ENCODE measurements at regions not wholly inside any gene's neighbourhood (a gene's known extent, or its start where the extent isn't known, plus 50 kb on each side); places are given as distances from the start of the nearest gene placed in this dataset.

DNA sequence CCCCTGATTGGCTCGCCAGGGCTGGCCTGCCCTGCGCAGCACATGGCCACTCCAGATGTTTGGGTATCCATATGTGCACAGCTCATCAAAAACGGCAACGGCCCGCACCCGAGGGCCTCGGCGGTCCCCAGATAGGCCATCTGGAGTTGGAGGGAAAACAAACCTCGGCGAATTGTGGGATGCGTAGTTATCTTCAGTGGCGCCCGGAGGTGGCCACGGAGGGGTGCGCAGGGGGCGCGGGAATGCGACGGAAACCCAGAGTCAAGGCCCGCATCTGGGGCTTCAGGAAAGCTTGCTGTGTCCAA, 156.5 kb downstream of the TLE3 start:
- Histone ChIP-seq H3K27ac (no peak overlapping the region), H3K4me1 (no peaks in the 10 kb centered on the region), H3K27me3 (peaks cover 0 to 6% (median 0%) of the 10 kb centered on the region in 7 donors), H3K9me3 (peaks cover 0 to 5% (median 0%) of the 10 kb centered on the region in 11 donors), H3K36me3 (no peaks in the 10 kb centered on the region), H3K4me3 (no peak overlapping the region)
- TF ChIP-seq, protein P1, sequence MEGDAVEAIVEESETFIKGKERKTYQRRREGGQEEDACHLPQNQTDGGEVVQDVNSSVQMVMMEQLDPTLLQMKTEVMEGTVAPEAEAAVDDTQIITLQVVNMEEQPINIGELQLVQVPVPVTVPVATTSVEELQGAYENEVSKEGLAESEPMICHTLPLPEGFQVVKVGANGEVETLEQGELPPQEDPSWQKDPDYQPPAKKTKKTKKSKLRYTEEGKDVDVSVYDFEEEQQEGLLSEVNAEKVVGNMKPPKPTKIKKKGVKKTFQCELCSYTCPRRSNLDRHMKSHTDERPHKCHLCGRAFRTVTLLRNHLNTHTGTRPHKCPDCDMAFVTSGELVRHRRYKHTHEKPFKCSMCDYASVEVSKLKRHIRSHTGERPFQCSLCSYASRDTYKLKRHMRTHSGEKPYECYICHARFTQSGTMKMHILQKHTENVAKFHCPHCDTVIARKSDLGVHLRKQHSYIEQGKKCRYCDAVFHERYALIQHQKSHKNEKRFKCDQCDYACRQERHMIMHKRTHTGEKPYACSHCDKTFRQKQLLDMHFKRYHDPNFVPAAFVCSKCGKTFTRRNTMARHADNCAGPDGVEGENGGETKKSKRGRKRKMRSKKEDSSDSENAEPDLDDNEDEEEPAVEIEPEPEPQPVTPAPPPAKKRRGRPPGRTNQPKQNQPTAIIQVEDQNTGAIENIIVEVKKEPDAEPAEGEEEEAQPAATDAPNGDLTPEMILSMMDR (IDR thresholded peaks at IDR 0.05) = no peak
- DNase-seq (no peak), ATAC-seq (no peak)
- 86 to 90% methylated on average over 20 of the region's 20 CpGs for WGBS, 2 donors
- intact Hi-C loops (cut with DNase I) = no loop called here

GRCh38 chr15:69941706-69942495, 155.8 kb downstream of the TLE3 start:
- Histone ChIP-seq H3K4me3 (no peak overlapping the region), H3K27ac (no peak overlapping the region), H3K36me3 (no peaks in the 10 kb centered on the region), H3K27me3 (peaks cover 0 to 10% (median 0%) of the 10 kb centered on the region in 7 donors), H3K4me1 (no peaks in the 10 kb centered on the region), H3K9me3 (no peaks in the 10 kb centered on the region)
- ATAC-seq = no peak
- no peak for DNase-seq
- TF ChIP-seq, protein P1 (IDR thresholded peaks at IDR 0.05) = no peak
- intact Hi-C loops (cut with DNase I) = no loop called here
- WGBS, 2 donors = 88 to 89% methylated on average over 11 of the region's 11 CpGs

DNA sequence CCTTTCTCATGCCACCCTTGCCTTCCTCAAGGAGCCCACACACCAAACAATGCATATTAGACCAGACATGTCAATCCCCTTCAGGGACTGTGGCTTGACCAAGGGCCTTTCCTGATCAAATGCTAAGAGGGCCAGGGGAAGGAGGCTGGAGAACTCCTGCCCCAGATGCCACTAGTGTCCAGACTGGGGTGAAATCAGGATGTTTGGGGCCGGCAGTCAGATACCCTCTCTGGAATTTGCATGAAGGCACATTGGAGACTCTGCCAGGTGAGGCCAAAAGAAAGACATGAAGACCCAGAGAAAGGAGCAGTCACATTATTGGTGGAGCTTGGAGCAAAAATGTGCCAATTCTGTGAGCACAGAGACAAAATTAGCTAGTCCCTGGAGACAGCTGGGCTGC, 154.1 kb downstream of the TLE3 start:
- ATAC-seq (no peak), DNase-seq (no peak)
- Histone ChIP-seq H3K36me3 (no peaks in the 10 kb centered on the region), H3K27ac (no peak overlapping the region), H3K4me1 (no peaks in the 10 kb centered on the region), H3K4me3 (no peak overlapping the region), H3K27me3 (peaks cover 0 to 10% (median 0%) of the 10 kb centered on the region in 7 donors), H3K9me3 (no peaks in the 10 kb centered on the region)
- TF ChIP-seq, protein P1 (IDR thresholded peaks at IDR 0.05) = no peak
- intact Hi-C loops (cut with DNase I) = no loop called here
- 70 to 77% methylated on average over 1 of the region's 1 CpG for WGBS, 2 donors

GRCh38 chr15:69945729-69946128, 152.0 kb downstream of the TLE3 start:
- Histone ChIP-seq H3K4me1 (no peaks in the 10 kb centered on the region), H3K27me3 (peaks cover 0 to 10% (median 0%) of the 10 kb centered on the region in 7 donors), H3K9me3 (no peaks in the 10 kb centered on the region), H3K4me3 (no peak overlapping the region), H3K36me3 (no peaks in the 10 kb centered on the region), H3K27ac (no peak overlapping the region)
- TF ChIP-seq, protein P1 (IDR thresholded peaks at IDR 0.05) = no peak
- ATAC-seq (no peak), DNase-seq (no peak)
- intact Hi-C loops (cut with DNase I) = no loop called here
- 98 to 99% methylated on average over 2 of the region's 2 CpGs for WGBS, 2 donors

All from heart right ventricle (tissue), 16 donors.